ENCODE measurements at regions not wholly inside any gene's neighbourhood (a gene's known extent, or its start where the extent isn't known, plus 50 kb on each side); places are given as distances from the start of the nearest gene placed in this dataset.
A peak's percentile ranks its signal among the peaks of the same experiment; 100 is the strongest.

DNA sequence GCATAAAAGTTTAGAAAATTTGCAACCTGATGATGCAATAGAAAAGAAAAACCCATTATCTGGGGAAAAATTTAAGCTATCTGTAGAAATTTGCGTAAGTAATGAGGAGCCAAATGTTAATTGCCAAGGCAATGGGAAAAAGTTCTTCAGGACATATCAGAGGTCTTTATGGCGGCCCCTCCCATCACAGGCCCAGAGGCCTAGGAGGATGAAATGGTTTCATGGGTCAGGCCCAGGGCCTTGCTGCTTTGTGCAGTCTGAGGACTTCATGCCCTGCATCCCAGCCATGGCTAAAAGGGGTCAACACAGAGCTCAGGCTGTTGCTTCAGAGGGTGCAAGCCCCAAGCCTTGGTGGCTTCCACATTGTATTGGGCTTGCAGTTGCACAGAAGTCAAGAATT is 582.8 kb downstream of the COL12A1 start:
- H3K4me1 Mint-ChIP-seq (ENCODE audit: low read depth), result peaks cover 8% of the 10 kb centered on the region
- DNase-seq (ENCODE audit: low spot score), result no peak
- no peak overlapping the region for H3K4me3 Mint-ChIP-seq (ENCODE audit: unreplicated experiment)
- TF ChIP-seq, protein P1, sequence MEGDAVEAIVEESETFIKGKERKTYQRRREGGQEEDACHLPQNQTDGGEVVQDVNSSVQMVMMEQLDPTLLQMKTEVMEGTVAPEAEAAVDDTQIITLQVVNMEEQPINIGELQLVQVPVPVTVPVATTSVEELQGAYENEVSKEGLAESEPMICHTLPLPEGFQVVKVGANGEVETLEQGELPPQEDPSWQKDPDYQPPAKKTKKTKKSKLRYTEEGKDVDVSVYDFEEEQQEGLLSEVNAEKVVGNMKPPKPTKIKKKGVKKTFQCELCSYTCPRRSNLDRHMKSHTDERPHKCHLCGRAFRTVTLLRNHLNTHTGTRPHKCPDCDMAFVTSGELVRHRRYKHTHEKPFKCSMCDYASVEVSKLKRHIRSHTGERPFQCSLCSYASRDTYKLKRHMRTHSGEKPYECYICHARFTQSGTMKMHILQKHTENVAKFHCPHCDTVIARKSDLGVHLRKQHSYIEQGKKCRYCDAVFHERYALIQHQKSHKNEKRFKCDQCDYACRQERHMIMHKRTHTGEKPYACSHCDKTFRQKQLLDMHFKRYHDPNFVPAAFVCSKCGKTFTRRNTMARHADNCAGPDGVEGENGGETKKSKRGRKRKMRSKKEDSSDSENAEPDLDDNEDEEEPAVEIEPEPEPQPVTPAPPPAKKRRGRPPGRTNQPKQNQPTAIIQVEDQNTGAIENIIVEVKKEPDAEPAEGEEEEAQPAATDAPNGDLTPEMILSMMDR (IDR thresholded peaks at IDR 0.05), result no peak
- peaks cover 4% of the 10 kb centered on the region for H3K36me3 Mint-ChIP-seq (ENCODE audit: low read depth)
- H3K27ac Mint-ChIP-seq (ENCODE audit: unreplicated experiment), result no peak overlapping the region
- no peaks in the 10 kb centered on the region for H3K27me3 Mint-ChIP-seq (ENCODE audit: low read depth)
- peaks cover 10% of the 10 kb centered on the region for H3K9me3 Mint-ChIP-seq (ENCODE audit: low read depth)

DNA sequence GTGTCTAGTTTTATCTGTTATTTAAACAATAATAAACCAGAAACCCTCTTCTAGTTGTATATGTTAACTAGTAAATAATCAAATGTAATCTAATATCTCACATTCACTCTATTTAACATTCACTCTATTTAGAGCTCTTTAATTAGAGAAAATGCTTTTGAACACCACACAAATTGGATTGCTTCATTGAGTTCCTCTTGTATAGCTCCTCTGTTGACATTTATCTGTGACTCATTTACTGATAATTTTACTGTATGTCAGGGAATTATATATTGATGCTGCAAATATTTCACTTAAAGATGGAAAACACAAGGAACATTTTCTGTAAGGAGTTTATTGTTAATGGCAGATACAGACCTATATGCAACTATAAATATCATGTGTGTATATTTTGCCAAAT is 594.6 kb downstream of the COL12A1 start:
- H3K27me3 Mint-ChIP-seq (ENCODE audit: low read depth), result no peaks in the 10 kb centered on the region
- no peak for DNase-seq (ENCODE audit: low spot score)
- no peak overlapping the region for H3K27ac Mint-ChIP-seq (ENCODE audit: unreplicated experiment)
- H3K4me3 Mint-ChIP-seq (ENCODE audit: unreplicated experiment), result no peak overlapping the region
- TF ChIP-seq, protein P1 (IDR thresholded peaks at IDR 0.05), result no peak
- H3K9me3 Mint-ChIP-seq (ENCODE audit: low read depth), result peaks cover 7% of the 10 kb centered on the region
- no peaks in the 10 kb centered on the region for H3K36me3 Mint-ChIP-seq (ENCODE audit: low read depth)
- H3K4me1 Mint-ChIP-seq (ENCODE audit: low read depth), result peaks cover 60% of the 10 kb centered on the region

DNA sequence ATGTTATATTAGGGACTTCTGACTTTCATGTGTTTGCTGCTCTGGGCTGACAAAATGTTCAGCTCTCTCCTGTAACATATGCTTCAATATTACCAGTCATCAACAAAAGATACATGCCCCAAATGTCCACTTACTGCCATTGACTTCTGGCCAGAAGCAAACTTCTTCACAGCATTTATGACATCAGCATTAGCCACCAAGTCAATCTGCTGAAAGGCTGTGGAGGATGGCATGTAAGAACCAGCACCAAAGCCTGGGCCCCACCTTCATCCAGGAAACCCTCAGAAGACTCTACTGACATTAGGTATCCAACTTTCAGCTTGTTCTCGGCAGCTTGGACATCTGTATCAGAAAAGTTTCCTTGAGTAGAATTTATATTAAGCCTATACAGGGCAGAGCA is 595.5 kb downstream of the COL12A1 start:
- peaks cover 7% of the 10 kb centered on the region for H3K9me3 Mint-ChIP-seq (ENCODE audit: low read depth)
- peak overlapping the region; percentile 64 for H3K27ac Mint-ChIP-seq (ENCODE audit: unreplicated experiment)
- peaks cover 68% of the 10 kb centered on the region for H3K4me1 Mint-ChIP-seq (ENCODE audit: low read depth)
- no peaks in the 10 kb centered on the region for H3K27me3 Mint-ChIP-seq (ENCODE audit: low read depth)
- TF ChIP-seq, protein P1 (IDR thresholded peaks at IDR 0.05), result no peak
- H3K36me3 Mint-ChIP-seq (ENCODE audit: low read depth), result no peaks in the 10 kb centered on the region
- no peak overlapping the region for H3K4me3 Mint-ChIP-seq (ENCODE audit: unreplicated experiment)
- DNase-seq (ENCODE audit: low spot score), result no peak

DNA sequence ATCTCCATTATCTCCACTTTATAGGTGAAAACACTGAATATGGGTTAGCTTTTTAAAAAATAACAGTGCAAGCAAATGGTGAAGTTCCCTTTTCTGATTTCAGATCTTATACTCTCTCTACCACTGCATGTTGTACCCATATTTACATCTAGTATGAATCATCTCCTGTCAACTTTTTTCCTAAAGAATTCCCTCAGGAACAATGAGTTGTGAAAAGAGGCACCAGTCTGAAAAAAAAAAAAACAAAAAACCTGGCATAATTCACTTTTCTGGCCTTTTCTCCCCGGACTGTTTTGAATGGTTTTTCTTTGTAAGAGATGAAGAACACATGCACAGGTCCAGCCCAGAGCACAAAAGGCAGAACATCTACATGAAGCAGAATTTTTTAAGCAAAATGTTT is 596.0 kb downstream of the COL12A1 start:
- DNase-seq (ENCODE audit: low spot score), result no peak
- H3K36me3 Mint-ChIP-seq (ENCODE audit: low read depth), result no peaks in the 10 kb centered on the region
- no peak overlapping the region for H3K4me3 Mint-ChIP-seq (ENCODE audit: unreplicated experiment)
- H3K9me3 Mint-ChIP-seq (ENCODE audit: low read depth), result peaks cover 4% of the 10 kb centered on the region
- H3K27ac Mint-ChIP-seq (ENCODE audit: unreplicated experiment), result peak overlapping the region; percentile 64
- H3K4me1 Mint-ChIP-seq (ENCODE audit: low read depth), result peaks cover 73% of the 10 kb centered on the region
- no peaks in the 10 kb centered on the region for H3K27me3 Mint-ChIP-seq (ENCODE audit: low read depth)
- TF ChIP-seq, protein P1 (IDR thresholded peaks at IDR 0.05), result no peak

DNA sequence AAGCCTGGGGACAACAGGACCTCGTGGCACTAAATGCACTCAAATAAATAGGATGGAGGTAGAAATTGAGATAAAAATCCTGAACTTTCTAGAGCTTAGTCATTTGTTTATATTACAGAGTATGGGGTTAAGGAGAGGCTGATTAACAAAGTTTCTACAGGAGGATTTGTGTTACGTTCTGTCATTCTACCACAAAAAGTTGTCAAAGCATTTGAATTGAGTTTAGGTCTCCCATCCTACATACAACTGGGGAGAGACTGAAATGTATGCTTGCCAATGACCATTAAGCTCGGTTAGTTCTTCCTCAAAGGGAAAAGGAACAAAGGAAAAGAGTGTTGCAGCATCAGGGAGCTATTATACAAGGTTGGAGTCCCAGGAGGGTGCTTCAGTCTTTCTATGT is 597.9 kb downstream of the COL12A1 start:
- H3K27me3 Mint-ChIP-seq (ENCODE audit: low read depth), result no peaks in the 10 kb centered on the region
- TF ChIP-seq, protein P1 (IDR thresholded peaks at IDR 0.05), result no peak
- H3K9me3 Mint-ChIP-seq (ENCODE audit: low read depth), result peaks cover 5% of the 10 kb centered on the region
- H3K4me1 Mint-ChIP-seq (ENCODE audit: low read depth), result peaks cover 91% of the 10 kb centered on the region
- DNase-seq (ENCODE audit: low spot score), result no peak
- peak overlapping the region; percentile 38 for H3K27ac Mint-ChIP-seq (ENCODE audit: unreplicated experiment)
- H3K36me3 Mint-ChIP-seq (ENCODE audit: low read depth), result no peaks in the 10 kb centered on the region
- H3K4me3 Mint-ChIP-seq (ENCODE audit: unreplicated experiment), result no peak overlapping the region

Measured in chondrocyte (in vitro differentiated cells).